OCI-LY7 (cell line): ENCODE measurements at regions not wholly inside any gene's neighbourhood (a gene's known extent, or its start where the extent isn't known, plus 50 kb on each side); places are given as distances from the start of the nearest gene placed in this dataset.

Experiments
- BruUV-seq: library from RNA; stranded (reverse); fragments of 400-500 nt; replicated peaks from 2 replicates; lab custom pipeline; 2021; lab: Mats Ljungman, UMichigan
- CTCF ChIA-PET: fragments of 300-600 bp; sonication (Branson Sonifier 250); formaldehyde crosslinking; loops from one replicate; lab custom pipeline; 2022; ENCODE audit warnings: antibody characterized with exemption; ENCODE audit not compliant: unreplicated experiment; lab: Charles Lee
- POLR2A ChIA-PET: fragments of 300-600 bp; sonication (Branson Sonifier 250); formaldehyde crosslinking; loops from one replicate; lab custom pipeline; 2022; ENCODE audit warnings: antibody characterized with exemption; lab: Charles Lee
- DNase-seq: peaks from one replicate; pipeline ENCODE4 v3.0.0-alpha.2; 2015; ENCODE audit warnings: low spot score
- H2AFZ ChIP-seq: fragments of 200-600 bp; sonication (generic), shearing (Covaris generic); 2 replicates; pipeline ENCODE4 v1.6.1; 2014; ENCODE audit warnings: mild to moderate bottlenecking, antibody characterized with exemption, low read length, moderate library complexity
- H3K27ac ChIP-seq: fragments of 200-600 bp; sonication (generic); 2 replicates; pipeline ENCODE4 v1.5.1; 2014; ENCODE audit warnings: mixed run types, low read depth, mild to moderate bottlenecking, moderate library complexity, low read length, inconsistent platforms; ENCODE audit not compliant: poor library complexity, severe bottlenecking
- H3K36me3 ChIP-seq: fragments of 200-600 bp; sonication (generic); 2 replicates; pipeline ENCODE4 v1.6.1; 2014; ENCODE audit warnings: mild to moderate bottlenecking, antibody characterized with exemption, low read length, moderate library complexity, mixed read lengths; ENCODE audit not compliant: insufficient read depth
- H3K4me1 ChIP-seq: fragments of 200-600 bp; sonication (generic); 2 replicates; pipeline ENCODE4 v1.5.1; 2014; ENCODE audit warnings: mild to moderate bottlenecking, low read length; ENCODE audit not compliant: insufficient read depth, poor library complexity, severe bottlenecking
- H3K4me2 ChIP-seq: fragments of 200-600 bp; sonication (generic); 2 replicates; pipeline ENCODE4 v1.6.1; 2014; ENCODE audit warnings: mild to moderate bottlenecking, low read length
- H3K4me3 ChIP-seq: fragments of 200-600 bp; sonication (generic); 2 replicates; pipeline ENCODE4 v1.5.1; 2014; ENCODE audit warnings: mild to moderate bottlenecking, low read depth, low read length; ENCODE audit not compliant: poor library complexity, severe bottlenecking
- H3K79me2 ChIP-seq: fragments of 200-600 bp; sonication (generic); 2 replicates; pipeline ENCODE4 v1.6.1; 2016; ENCODE audit warnings: low read depth, mild to moderate bottlenecking, low read length, moderate library complexity, mixed read lengths; ENCODE audit not compliant: insufficient read depth
- H3K9me2 ChIP-seq: fragments of 200-600 bp; sonication (generic); 2 replicates; pipeline ENCODE4 v1.6.1; 2016; ENCODE audit warnings: mild to moderate bottlenecking, low read length, mixed read lengths; ENCODE audit not compliant: insufficient read depth
- H3K9me3 ChIP-seq: fragments of 200-600 bp; sonication (generic); 2 replicates; pipeline ENCODE4 v1.6.1; 2014; ENCODE audit warnings: mild to moderate bottlenecking, mixed run types, low read length, mixed read lengths
- H4K20me1 ChIP-seq: fragments of 200-600 bp; sonication (generic); 2 replicates; pipeline ENCODE4 v1.6.1; 2014; ENCODE audit warnings: mild to moderate bottlenecking, antibody characterized with exemption, low read length, moderate library complexity, mixed read lengths; ENCODE audit not compliant: insufficient read depth
- CTCF ChIP-seq: fragments of 200-600 bp; sonication (generic); conservative IDR thresholded peaks from 2 replicates; pipeline ENCODE4 v1.5.1; 2014; ENCODE audit warnings: mild to moderate bottlenecking, antibody characterized with exemption, low read length, moderate library complexity, mixed read lengths
- EZH2phosphoT487 ChIP-seq: fragments of 200-600 bp; sonication (generic); IDR thresholded peaks from 2 replicates; pipeline ENCODE4 v1.6.1; 2018; ENCODE audit warnings: low read depth, borderline replicate concordance, mild to moderate bottlenecking, mixed run types, antibody characterized with exemption, low read length, moderate library complexity, mixed read lengths
- intact Hi-C: fragments of 100-400 bp; cut with micrococcal nuclease; formaldehyde crosslinking; loops from one replicate; pipeline ENCODE4 v1.10.0; 2022; ENCODE audit not compliant: unreplicated experiment

- ChIA-PET POLR2A (interaction anchor here (0.6 to 1.1 kb wide), 3 partner anchors 11 to 1137 kb away, joined by 3 to 5 read pairs (median 3); no protein-coding TSS in a partner anchor), CTCF (no interaction called here)
- intact Hi-C loops, result no loop called here
- Histone ChIP-seq H3K4me1 (peaks cover 19% of the 10 kb centered on the region), H3K27ac (no peak overlapping the region), H3K36me3 (no peaks in the 10 kb centered on the region), H3K4me2 (no peak overlapping the region), H3K9me2 (no peaks in the 10 kb centered on the region), H3K4me3 (no peak overlapping the region), H4K20me1 (no peaks in the 10 kb centered on the region), H2AFZ (no peak overlapping the region), H3K79me2 (no peaks in the 10 kb centered on the region), H3K9me3 (no peaks in the 10 kb centered on the region)
- no TSS peak for BruUV-seq
- DNase-seq, result no peak
- TF ChIP-seq CTCF (no peak), EZH2phosphoT487 (no peak)
Measured at GRCh38 chr3:55169608-55170072, 241.8 kb upstream of the LRTM1 start.

- H3K9me2 ChIP-seq, result no peaks in the 10 kb centered on the region
- H3K4me2 ChIP-seq, result no peak overlapping the region
- CTCF ChIA-PET, result no interaction called here
- H3K79me2 ChIP-seq, result no peaks in the 10 kb centered on the region
- no peaks in the 10 kb centered on the region for H3K36me3 ChIP-seq
- H3K27ac ChIP-seq, result no peak overlapping the region
- H3K4me1 ChIP-seq, result peaks cover 19% of the 10 kb centered on the region
- POLR2A ChIA-PET, result interaction anchor here (0.6 to 1.1 kb wide), 2 partner anchors 181 to 1137 kb away, joined by 3 to 5 read pairs; no protein-coding TSS in a partner anchor
- DNase-seq, result no peak
- BruUV-seq, result no TSS peak
- no peak overlapping the region for H3K4me3 ChIP-seq
- no peaks in the 10 kb centered on the region for H3K9me3 ChIP-seq
- no peaks in the 10 kb centered on the region for H4K20me1 ChIP-seq
- intact Hi-C loops, result no loop called here
- TF ChIP-seq CTCF, result no peak
- TF ChIP-seq EZH2phosphoT487, result no peak
- no peak overlapping the region for H2AFZ ChIP-seq
Measured at GRCh38 chr3:55169161-55169560, 241.3 kb upstream of the LRTM1 start.

- no peak overlapping the region for H3K4me2 ChIP-seq
- CTCF ChIA-PET, result no interaction called here
- no TSS peak for BruUV-seq
Measured at GRCh38 chr3:55167586-55168317, 239.9 kb upstream of the LRTM1 start.

More at GRCh38 chr3:55167586-55168317, 239.9 kb upstream of the LRTM1 start:
- H2AFZ ChIP-seq, result no peak overlapping the region
- intact Hi-C loops, result no loop called here
- no peak overlapping the region for H3K4me3 ChIP-seq
- DNase-seq, result no peak
- H3K4me1 ChIP-seq, result peaks cover 19% of the 10 kb centered on the region
- no peaks in the 10 kb centered on the region for H3K9me2 ChIP-seq
- H3K36me3 ChIP-seq, result no peaks in the 10 kb centered on the region
- no peaks in the 10 kb centered on the region for H4K20me1 ChIP-seq
- no peak overlapping the region for H3K27ac ChIP-seq
- POLR2A ChIA-PET, result interaction anchor here (0.6 to 1.5 kb wide), 4 partner anchors 7 to 328 kb away, joined by 3 to 4 read pairs (median 3); no protein-coding TSS in a partner anchor
- no peaks in the 10 kb centered on the region for H3K79me2 ChIP-seq
- no peak for TF ChIP-seq CTCF
- no peak for TF ChIP-seq EZH2phosphoT487
- no peaks in the 10 kb centered on the region for H3K9me3 ChIP-seq
